Right lobe of liver (tissue), 4 donors: ENCODE measurements at regions not wholly inside any gene's neighbourhood (a gene's known extent, or its start where the extent isn't known, plus 50 kb on each side); places are given as distances from the start of the nearest gene placed in this dataset.

Source experiments
- CTCF ChIP-seq, 4 donors: fragments of 200-600 bp in 3 of 4; fragments of 450-650 bp in 1 of 4; IDR thresholded peaks; one replicate each; pipeline versions ENCODE4 v1.5.1 to v1.8.0; 2016 to 2022; ENCODE audit warnings: antibody characterized with exemption in 4 of 4, mild to moderate bottlenecking in 2 of 4
- POLR2A ChIP-seq: fragments of 450-650 bp; IDR thresholded peaks from one replicate; pipeline ENCODE4 v1.6.1; 2017; ENCODE audit warnings: antibody characterized with exemption, mild to moderate bottlenecking
- donor health status: DM: no; HTN: no; CAD: no.
- donor health status: DM: no; HTN: no; CAD: no.
- donor health status: DM: no; HTN: yes; CAD: no.

- TF ChIP-seq CTCF (IDR thresholded peaks at IDR 0.05) = no peak
- no peak for TF ChIP-seq POLR2A
Measured at GRCh38 chr4:137967480-137968190, 274.5 kb downstream of the SLC7A11 start.
